Neural progenitor cell (in vitro differentiated cells): ENCODE measurements at regions not wholly inside any gene's neighbourhood (a gene's known extent, or its start where the extent isn't known, plus 50 kb on each side); places are given as distances from the start of the nearest gene placed in this dataset.

ENCODE experiments used
- DNase-seq: peaks from one replicate; pipeline ENCODE4 v3.0.0-alpha.2; 2016; ENCODE audit warnings: low spot score
- H2AFZ ChIP-seq: fragments of 200-600 bp; sonication (generic); replicated peaks from 2 replicates; pipeline ENCODE4 v1.6.1; 2016; ENCODE audit warnings: antibody characterized with exemption
- H3F3A ChIP-seq: fragments of 200-600 bp; sonication (generic); 2 replicates; pipeline ENCODE4 v1.6.1; 2016; ENCODE audit warnings: antibody characterized with exemption, low read depth
- H3K27ac ChIP-seq: fragments of 200-600 bp; sonication (generic); 2 replicates; pipeline ENCODE4 v1.5.1; 2016; ENCODE audit warnings: mild to moderate bottlenecking
- H3K27me3 ChIP-seq: fragments of 200-600 bp; sonication (generic); 2 replicates; pipeline ENCODE4 v1.6.1; 2016; ENCODE audit warnings: mild to moderate bottlenecking, moderate library complexity
- H3K36me3 ChIP-seq: fragments of 200-600 bp; sonication (generic); 2 replicates; pipeline ENCODE4 v1.5.1; 2016
- H3K4me1 ChIP-seq: fragments of 200-600 bp; sonication (generic); 2 replicates; pipeline ENCODE4 v1.6.1; 2016; ENCODE audit warnings: mixed run types
- H3K4me2 ChIP-seq: fragments of 200-600 bp; sonication (generic); 2 replicates; pipeline ENCODE4 v1.6.1; 2016
- H3K4me3 ChIP-seq: fragments of 200-600 bp; sonication (generic); 2 replicates; pipeline ENCODE4 v1.5.1; 2016
- H3K79me2 ChIP-seq: fragments of 200-600 bp; sonication (generic); 2 replicates; pipeline ENCODE4 v1.6.1; 2016; ENCODE audit warnings: low read depth
- H3K9ac ChIP-seq: fragments of 200-600 bp; sonication (generic); 2 replicates; pipeline ENCODE4 v1.6.1; 2016
- H3K9me3 ChIP-seq: fragments of 200-600 bp; sonication (generic); 2 replicates; pipeline ENCODE4 v1.5.1; 2016; ENCODE audit warnings: low read depth
- H4K20me1 ChIP-seq: fragments of 200-600 bp; sonication (generic); 2 replicates; pipeline ENCODE4 v1.6.1; 2016; ENCODE audit warnings: low read depth
- H3K27ac Mint-ChIP-seq: 3 replicates; pipeline ENCODE4 v1.8.0; 2021; ENCODE audit warnings: mixed read lengths
- H3K27me3 Mint-ChIP-seq: 2 replicates; pipeline ENCODE4 v1.8.0; 2022; ENCODE audit warnings: low read depth, mild to moderate bottlenecking, inconsistent platforms, moderate library complexity, mixed read lengths; ENCODE audit not compliant: insufficient read depth
- H3K36me3 Mint-ChIP-seq: 3 replicates; pipeline ENCODE4 v1.8.0; 2021; ENCODE audit warnings: mixed read lengths
- H3K4me1 Mint-ChIP-seq: 3 replicates; pipeline ENCODE4 v1.8.0; 2021; ENCODE audit warnings: mixed read lengths
- H3K4me3 Mint-ChIP-seq: 3 replicates; pipeline ENCODE4 v1.8.0; 2021; ENCODE audit warnings: mild to moderate bottlenecking, moderate library complexity, mixed read lengths
- H3K9me3 Mint-ChIP-seq: 3 replicates; pipeline ENCODE4 v1.8.0; 2020; ENCODE audit warnings: mixed read lengths
- EZH2 ChIP-seq: fragments of 200-600 bp; sonication (generic); IDR thresholded peaks from 2 replicates; pipeline ENCODE4 v1.6.1; 2017; ENCODE audit warnings: antibody characterized with exemption, mild to moderate bottlenecking, moderate library complexity
- EZH2phosphoT487 ChIP-seq: fragments of 200-600 bp; sonication (generic); IDR thresholded peaks from 2 replicates; pipeline ENCODE4 v1.6.1; 2017; ENCODE audit warnings: antibody characterized with exemption
- TF ChIP-seq, protein P1 (sequence below): fragments of 200-600 bp; sonication (generic); IDR thresholded peaks from 2 replicates; pipeline ENCODE4 v1.5.1; 2017; ENCODE audit warnings: antibody characterized with exemption, mild to moderate bottlenecking

DNA sequence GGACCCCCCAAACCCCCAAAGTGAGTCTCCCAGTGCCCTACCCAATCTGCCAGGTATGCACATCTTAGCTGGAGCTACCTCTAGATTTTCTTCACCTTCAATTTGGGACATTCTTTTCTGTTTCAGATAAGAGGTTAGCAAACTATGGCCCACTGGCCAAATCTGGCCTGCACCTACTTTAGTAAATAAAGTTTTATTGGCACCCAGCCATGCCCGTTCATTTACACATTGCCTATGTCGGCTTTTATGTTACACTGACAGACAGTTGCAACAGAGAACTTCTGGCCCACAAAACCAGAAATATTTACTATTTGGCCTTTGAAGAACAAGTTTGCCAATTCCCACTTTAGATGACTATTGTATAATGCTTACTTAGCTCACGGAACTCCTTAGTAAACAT lies 55.9 kb upstream of the STX16 start:
- no peaks in the 10 kb centered on the region for H3K79me2 ChIP-seq
- peaks cover 15% of the 10 kb centered on the region for H3F3A ChIP-seq
- no peaks in the 10 kb centered on the region for H3K9me3 Mint-ChIP-seq
- no peak for TF ChIP-seq EZH2phosphoT487
- TF ChIP-seq, protein P1, sequence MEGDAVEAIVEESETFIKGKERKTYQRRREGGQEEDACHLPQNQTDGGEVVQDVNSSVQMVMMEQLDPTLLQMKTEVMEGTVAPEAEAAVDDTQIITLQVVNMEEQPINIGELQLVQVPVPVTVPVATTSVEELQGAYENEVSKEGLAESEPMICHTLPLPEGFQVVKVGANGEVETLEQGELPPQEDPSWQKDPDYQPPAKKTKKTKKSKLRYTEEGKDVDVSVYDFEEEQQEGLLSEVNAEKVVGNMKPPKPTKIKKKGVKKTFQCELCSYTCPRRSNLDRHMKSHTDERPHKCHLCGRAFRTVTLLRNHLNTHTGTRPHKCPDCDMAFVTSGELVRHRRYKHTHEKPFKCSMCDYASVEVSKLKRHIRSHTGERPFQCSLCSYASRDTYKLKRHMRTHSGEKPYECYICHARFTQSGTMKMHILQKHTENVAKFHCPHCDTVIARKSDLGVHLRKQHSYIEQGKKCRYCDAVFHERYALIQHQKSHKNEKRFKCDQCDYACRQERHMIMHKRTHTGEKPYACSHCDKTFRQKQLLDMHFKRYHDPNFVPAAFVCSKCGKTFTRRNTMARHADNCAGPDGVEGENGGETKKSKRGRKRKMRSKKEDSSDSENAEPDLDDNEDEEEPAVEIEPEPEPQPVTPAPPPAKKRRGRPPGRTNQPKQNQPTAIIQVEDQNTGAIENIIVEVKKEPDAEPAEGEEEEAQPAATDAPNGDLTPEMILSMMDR = no peak
- TF ChIP-seq EZH2 = no peak
- H3K4me3 Mint-ChIP-seq = no peak overlapping the region
- no peaks in the 10 kb centered on the region for H3K9me3 ChIP-seq
- no peak overlapping the region for H3K27ac ChIP-seq
- H3K9ac ChIP-seq = no peak overlapping the region
- no peak overlapping the region for H2AFZ ChIP-seq
- peaks cover 26% of the 10 kb centered on the region for H3K4me1 ChIP-seq
- H3K27ac Mint-ChIP-seq = no peak overlapping the region
- H4K20me1 ChIP-seq = no peaks in the 10 kb centered on the region
- no peak for DNase-seq
- no peak overlapping the region for H3K4me2 ChIP-seq
- no peaks in the 10 kb centered on the region for H3K36me3 Mint-ChIP-seq
- H3K4me3 ChIP-seq = no peak overlapping the region
- H3K36me3 ChIP-seq = no peaks in the 10 kb centered on the region
- H3K4me1 Mint-ChIP-seq = peaks cover 17% of the 10 kb centered on the region
- no peaks in the 10 kb centered on the region for H3K27me3 ChIP-seq
- H3K27me3 Mint-ChIP-seq = peaks cover 7% of the 10 kb centered on the region

DNA sequence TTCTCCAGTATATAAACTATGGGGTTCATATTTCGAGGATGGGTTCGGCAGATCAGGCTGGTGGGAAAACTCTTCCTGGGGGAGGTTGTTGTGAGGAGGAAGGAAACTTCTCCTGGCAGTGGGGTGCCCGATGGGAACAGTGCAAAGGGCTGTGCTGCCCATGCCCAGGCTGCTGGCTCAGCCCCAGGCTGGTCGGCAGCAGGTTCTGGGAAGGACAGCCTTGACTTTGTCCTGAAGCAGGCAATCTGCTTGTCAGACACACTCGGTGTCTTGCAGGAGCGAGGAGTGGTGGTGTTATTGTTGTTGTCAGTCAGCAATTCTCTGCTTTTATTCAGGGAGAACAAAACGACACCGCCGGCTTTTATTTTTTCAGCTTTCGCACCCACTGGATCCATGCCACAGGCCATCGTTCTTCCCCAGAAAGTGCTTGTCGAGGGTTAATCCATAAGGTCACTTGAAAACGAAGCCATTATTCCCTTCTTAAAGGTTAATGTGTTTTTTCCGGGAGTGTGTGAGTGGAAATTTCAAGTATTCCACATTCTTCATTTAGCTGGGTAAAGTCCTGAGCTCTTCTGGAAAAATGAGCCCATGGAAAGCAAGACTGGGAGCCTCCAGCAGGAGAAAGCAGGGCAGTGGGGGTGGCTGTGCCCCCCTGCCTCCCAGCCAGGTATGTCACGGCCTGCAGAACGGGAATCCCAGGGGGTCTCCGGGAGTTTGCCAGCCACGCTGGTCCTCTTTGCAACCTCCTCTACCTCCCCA lies 57.0 kb upstream of the STX16 start:
- Histone ChIP-seq H3K4me2 (no peak overlapping the region), H3F3A (peaks cover 15% of the 10 kb centered on the region), H2AFZ (no peak overlapping the region), H3K36me3 (no peaks in the 10 kb centered on the region), H4K20me1 (no peaks in the 10 kb centered on the region), H3K79me2 (no peaks in the 10 kb centered on the region), H3K9ac (no peak overlapping the region), H3K9me3 (no peaks in the 10 kb centered on the region), H3K4me1 (peaks cover 30% of the 10 kb centered on the region), H3K4me3 (no peak overlapping the region), H3K27ac (no peak overlapping the region), H3K27me3 (no peaks in the 10 kb centered on the region)
- Mint-ChIP-seq H3K27me3 (peaks cover 7% of the 10 kb centered on the region), H3K4me3 (no peak overlapping the region), H3K4me1 (peaks cover 22% of the 10 kb centered on the region), H3K36me3 (no peaks in the 10 kb centered on the region), H3K9me3 (no peaks in the 10 kb centered on the region), H3K27ac (no peak overlapping the region)
- TF ChIP-seq EZH2 = no peak
- no peak for TF ChIP-seq EZH2phosphoT487
- TF ChIP-seq, protein P1 = no peak
- DNase-seq = peak; percentile 21

DNA sequence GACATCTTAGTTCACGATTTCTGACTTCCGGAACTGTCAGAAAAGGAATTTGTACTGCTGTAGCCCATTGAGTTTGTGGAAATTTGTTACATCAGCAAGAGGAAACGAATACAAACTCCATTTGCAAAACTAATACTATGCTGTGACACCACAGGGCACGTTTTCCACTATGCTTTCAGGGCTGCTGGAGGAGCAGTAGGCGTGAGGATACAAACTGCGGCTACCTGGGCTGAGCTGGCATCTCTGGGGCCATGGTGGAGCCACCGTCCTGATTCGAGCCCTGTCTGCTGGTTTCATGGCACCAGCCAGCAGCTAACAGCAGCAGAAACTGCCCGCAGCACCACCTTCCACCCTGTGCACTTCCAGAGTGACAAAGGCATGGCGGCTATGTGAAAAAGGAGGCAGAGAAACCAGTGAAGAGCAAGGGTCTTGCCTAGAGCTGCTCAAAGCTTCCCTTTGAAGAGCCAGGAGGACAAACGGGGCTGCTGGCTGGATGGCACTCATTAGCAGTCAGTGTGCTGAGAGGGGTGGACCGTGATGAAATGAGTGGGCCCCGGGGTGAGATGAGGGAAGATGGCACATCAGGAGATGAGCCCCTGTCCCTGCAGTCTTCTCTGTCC lies 58.9 kb upstream of the STX16 start:
- Histone ChIP-seq H4K20me1 (no peaks in the 10 kb centered on the region), H3K9ac (no peak overlapping the region), H3K4me2 (no peak overlapping the region), H3K9me3 (no peaks in the 10 kb centered on the region), H2AFZ (no peak overlapping the region), H3K4me1 (peaks cover 19% of the 10 kb centered on the region), H3K36me3 (no peaks in the 10 kb centered on the region), H3F3A (peaks cover 7% of the 10 kb centered on the region), H3K4me3 (no peak overlapping the region), H3K27me3 (no peaks in the 10 kb centered on the region), H3K27ac (no peak overlapping the region), H3K79me2 (no peaks in the 10 kb centered on the region)
- Mint-ChIP-seq H3K27me3 (peaks cover 7% of the 10 kb centered on the region), H3K4me1 (peaks cover 13% of the 10 kb centered on the region), H3K36me3 (no peaks in the 10 kb centered on the region), H3K27ac (no peak overlapping the region), H3K4me3 (no peak overlapping the region), H3K9me3 (no peaks in the 10 kb centered on the region)
- DNase-seq = no peak
- TF ChIP-seq EZH2 (no peak), EZH2phosphoT487 (no peak)
- TF ChIP-seq, protein P1 = no peak
